ENCODE measurements at regions not wholly inside any gene's neighbourhood (a gene's known extent, or its start where the extent isn't known, plus 50 kb on each side); places are given as distances from the start of the nearest gene placed in this dataset.
"Not testable (repeated sequence)": the region's sequence is repeated elsewhere in the genome, so short reads cannot be mapped to it uniquely, and the experiment has no call there.

- not testable (repeated sequence) for TF ChIP-seq EZH2 (IDR thresholded peaks at IDR 0.05; ENCODE audit: borderline replicate concordance, control insufficient read depth, low read depth, low read length); RELA (IDR thresholded peaks at IDR 0.05; ENCODE audit: borderline replicate concordance, partially characterized antibody); MYB (IDR thresholded peaks at IDR 0.05; ENCODE audit: borderline replicate concordance, low read depth, low read length); POLR2A (IDR thresholded peaks at IDR 0.05; ENCODE audit: low read depth, low read length); CTCF (IDR thresholded peaks at IDR 0.05 in 2 of 3, conservative IDR thresholded peaks at IDR 0.05 in 1 of 3; ENCODE audit: control insufficient read depth in 2 of 3, extremely low read depth in 1 of 3, insufficient read depth in 1 of 3, low read depth in 3 of 3, low read length in 3 of 3); PML (IDR thresholded peaks at IDR 0.05; ENCODE audit: low read length); ELK1 (IDR thresholded peaks at IDR 0.05; ENCODE audit: low read depth, low read length)
These were observed 746.4 kb downstream of the MAT2B start for GRCh38 chr5:164251781-164252180.

All from GM12878 (cell line).